SIG-M5 treated with dmso at 0.1 percent for 504 hours (cell line): ENCODE measurements at regions not wholly inside any gene's neighbourhood (a gene's known extent, or its start where the extent isn't known, plus 50 kb on each side); places are given as distances from the start of the nearest gene placed in this dataset.

Experiments used
- DNase-seq: peaks from one replicate; lab custom pipeline; 2025; ENCODE audit not compliant: unreplicated experiment; lab: John Stamatoyannopoulos, UW

- DNase-seq, result no peak
These were observed 1155.2 kb upstream of the AUTS2 start for GRCh38 chr7:68442931-68443631.

GRCh38 chr7:68444042-68444441 lies 1154.2 kb upstream of the AUTS2 start:
- DNase-seq, result no peak

GRCh38 chr7:68444956-68445355 lies 1153.3 kb upstream of the AUTS2 start:
- DNase-seq, result no peak

GRCh38 chr7:68446183-68446582 lies 1152.1 kb upstream of the AUTS2 start:
- DNase-seq, result no peak

- no peak for DNase-seq
These were observed 1149.2 kb upstream of the AUTS2 start for GRCh38 chr7:68449099-68449498.

- DNase-seq, result no peak
These were observed 1148.5 kb upstream of the AUTS2 start for GRCh38 chr7:68449816-68450215.

GRCh38 chr7:68454931-68455330 lies 1143.3 kb upstream of the AUTS2 start:
- DNase-seq, result no peak

- DNase-seq, result no peak
These were observed 1141.8 kb upstream of the AUTS2 start for GRCh38 chr7:68456469-68456868.

GRCh38 chr7:68457481-68457880 lies 1140.8 kb upstream of the AUTS2 start:
- DNase-seq, result no peak

GRCh38 chr7:68458010-68458908 lies 1140.0 kb upstream of the AUTS2 start:
- DNase-seq, result no peak

GRCh38 chr7:68461430-68461829 lies 1136.8 kb upstream of the AUTS2 start:
- DNase-seq, result no peak

GRCh38 chr7:68470836-68471435 lies 1127.3 kb upstream of the AUTS2 start:
- no peak for DNase-seq

GRCh38 chr7:68472688-68473087 lies 1125.6 kb upstream of the AUTS2 start:
- DNase-seq, result no peak

- DNase-seq, result no peak
These were observed 1123.5 kb upstream of the AUTS2 start for GRCh38 chr7:68474661-68475216.

GRCh38 chr7:68476966-68477365 lies 1121.3 kb upstream of the AUTS2 start:
- DNase-seq, result no peak

- no peak for DNase-seq
These were observed 1119.9 kb upstream of the AUTS2 start for GRCh38 chr7:68478326-68478725.

- DNase-seq, result no peak
These were observed 1115.5 kb upstream of the AUTS2 start for GRCh38 chr7:68482800-68483199.

- no peak for DNase-seq
These were observed 1113.5 kb upstream of the AUTS2 start for GRCh38 chr7:68484731-68485130.

GRCh38 chr7:68485253-68485917 lies 1112.9 kb upstream of the AUTS2 start:
- DNase-seq, result no peak

- DNase-seq, result no peak
These were observed 1109.8 kb upstream of the AUTS2 start for GRCh38 chr7:68488341-68489060.
